GM10266 (cell line): ENCODE measurements at regions not wholly inside any gene's neighbourhood (a gene's known extent, or its start where the extent isn't known, plus 50 kb on each side); places are given as distances from the start of the nearest gene placed in this dataset.
"Not testable (repeated sequence)": the region's sequence is repeated elsewhere in the genome, so short reads cannot be mapped to it uniquely, and the experiment has no call there.

Experiments
- DNase-seq: peaks from one replicate; pipeline ENCODE4 v3.0.0; 2012; ENCODE audit errors: extremely low spot score
- CTCF ChIP-seq: IDR thresholded peaks from 2 replicates; pipeline ENCODE4 v1.5.1; 2012; ENCODE audit warnings: mild to moderate bottlenecking, low read depth; ENCODE audit not compliant: control insufficient read depth, insufficient read depth; ENCODE audit errors: missing control alignments

GRCh38 chr2:181789827-181790448 lies 101.6 kb upstream of the ITPRID2 start:
- DNase-seq = no peak
- TF ChIP-seq CTCF = no peak

- no peak for TF ChIP-seq CTCF
- DNase-seq = peak; percentile 5
Measured at GRCh38 chr2:181790716-181791649, 100.5 kb upstream of the ITPRID2 start.

GRCh38 chr2:181792906-181793305 lies 98.6 kb upstream of the ITPRID2 start:
- no peak for TF ChIP-seq CTCF
- no peak for DNase-seq

- TF ChIP-seq CTCF = no peak
- DNase-seq = no peak
Measured at GRCh38 chr2:181798022-181798421, 93.5 kb upstream of the ITPRID2 start.

- DNase-seq = not testable (repeated sequence)
Measured at GRCh38 chr2:181802300-181802699, 89.2 kb upstream of the ITPRID2 start.

GRCh38 chr2:181803903-181804799 lies 87.4 kb upstream of the ITPRID2 start:
- DNase-seq = not testable (repeated sequence)

GRCh38 chr2:181805228-181806038 lies 86.1 kb upstream of the ITPRID2 start:
- no peak for DNase-seq
- no peak for TF ChIP-seq CTCF

GRCh38 chr2:181806039-181806392 lies 85.5 kb upstream of the ITPRID2 start:
- DNase-seq = no peak

More at GRCh38 chr2:181806039-181806392, 85.5 kb upstream of the ITPRID2 start:
- TF ChIP-seq CTCF = no peak
